GM20431 (cell line): ENCODE measurements at regions not wholly inside any gene's neighbourhood (a gene's known extent, or its start where the extent isn't known, plus 50 kb on each side); places are given as distances from the start of the nearest gene placed in this dataset.

Experiments
- in situ Hi-C: fragments of 300-500 bp; cut with MseI, MboI; formaldehyde crosslinking; loops from one replicate; pipeline ENCODE4 v1.15.0; 2020; ENCODE audit warnings: low sequenced_read_pairs; ENCODE audit not compliant: unreplicated experiment

DNA sequence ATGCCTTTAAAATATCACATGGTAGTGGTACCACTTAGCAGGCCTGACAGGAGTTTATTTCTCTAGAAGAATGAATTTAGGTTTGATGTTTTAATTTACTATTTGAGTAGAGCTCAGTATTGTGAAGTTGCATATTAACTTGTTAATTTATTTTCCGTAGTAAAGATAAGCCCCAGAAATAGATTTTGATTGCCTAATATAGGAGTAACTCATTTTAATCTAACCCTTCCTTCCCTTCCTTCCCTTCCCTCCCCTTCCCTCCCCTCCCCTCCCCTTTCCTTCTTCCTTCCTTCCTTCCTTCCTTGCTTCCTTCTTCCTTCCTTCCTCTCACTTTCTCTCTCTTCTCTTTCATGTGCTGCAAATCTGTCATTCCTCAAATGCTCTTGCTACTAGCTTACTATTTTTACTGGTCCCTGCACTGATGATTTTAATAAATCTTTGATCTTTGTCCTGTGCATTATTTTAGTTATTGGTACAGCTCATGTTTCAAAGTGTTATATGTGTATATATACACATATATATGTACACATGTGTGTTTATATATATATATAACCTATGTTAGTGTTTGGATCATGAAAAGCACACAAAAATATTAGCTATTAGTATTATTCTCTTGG lies 862.6 kb upstream of the CNTNAP5 start:
- in situ Hi-C loops, result no loop called here

DNA sequence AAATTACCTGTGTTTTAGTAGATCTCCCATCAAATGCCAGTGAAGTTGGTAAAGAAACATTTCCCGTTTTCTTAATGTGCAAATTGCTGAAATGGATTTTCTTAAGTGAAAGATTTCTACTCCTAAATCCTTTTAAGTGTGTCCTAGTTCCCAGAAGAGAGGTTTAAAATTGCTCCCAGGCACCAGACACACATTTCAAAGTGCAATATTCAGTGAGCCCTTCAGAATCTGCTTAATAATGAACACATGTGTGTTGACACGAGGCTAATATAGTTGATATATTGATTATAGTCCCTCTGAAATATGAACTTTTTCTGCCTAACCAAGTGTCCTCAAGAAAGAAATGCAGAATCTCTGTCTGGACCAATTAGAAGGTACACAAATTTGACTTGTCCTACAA lies 861.7 kb upstream of the CNTNAP5 start:
- in situ Hi-C loops, result no loop called here

DNA sequence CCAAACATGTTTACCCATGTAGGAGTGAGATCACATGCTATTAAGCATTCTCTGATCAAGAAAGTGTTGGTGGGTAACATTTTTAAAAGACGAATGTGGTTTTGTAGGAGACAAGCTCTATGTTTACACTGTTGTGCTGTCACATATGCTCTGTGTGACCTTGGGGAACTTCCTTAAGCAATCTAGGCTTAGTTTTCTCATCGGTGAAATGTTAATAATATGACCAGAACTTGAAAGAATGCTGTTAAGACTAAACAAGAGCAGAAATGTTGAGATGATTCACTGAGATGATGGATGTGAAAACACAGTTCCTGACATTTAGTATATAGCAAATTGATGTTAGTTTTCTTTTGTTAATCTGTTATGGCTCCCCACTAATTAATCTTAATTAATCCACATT lies 860.9 kb upstream of the CNTNAP5 start:
- in situ Hi-C loops, result no loop called here

DNA sequence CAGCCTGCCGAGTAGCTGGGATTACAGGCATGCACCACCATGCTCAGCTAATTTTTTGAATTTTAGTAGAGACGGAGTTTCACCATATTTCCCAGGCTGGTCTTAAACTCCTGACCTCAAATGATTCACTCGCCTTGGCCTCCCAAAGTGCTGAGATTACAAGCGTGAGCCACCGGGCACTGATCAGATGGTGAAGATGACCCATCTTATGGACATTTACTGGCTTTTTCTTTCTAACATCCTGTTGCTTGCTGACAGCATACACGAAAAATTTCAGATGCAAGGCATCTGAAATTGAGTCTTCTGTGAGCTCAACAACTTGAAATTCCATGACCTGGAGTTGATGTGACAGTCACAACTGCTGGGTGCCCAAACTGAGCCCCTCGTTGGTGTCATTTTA lies 859.5 kb upstream of the CNTNAP5 start:
- in situ Hi-C loops, result no loop called here

DNA sequence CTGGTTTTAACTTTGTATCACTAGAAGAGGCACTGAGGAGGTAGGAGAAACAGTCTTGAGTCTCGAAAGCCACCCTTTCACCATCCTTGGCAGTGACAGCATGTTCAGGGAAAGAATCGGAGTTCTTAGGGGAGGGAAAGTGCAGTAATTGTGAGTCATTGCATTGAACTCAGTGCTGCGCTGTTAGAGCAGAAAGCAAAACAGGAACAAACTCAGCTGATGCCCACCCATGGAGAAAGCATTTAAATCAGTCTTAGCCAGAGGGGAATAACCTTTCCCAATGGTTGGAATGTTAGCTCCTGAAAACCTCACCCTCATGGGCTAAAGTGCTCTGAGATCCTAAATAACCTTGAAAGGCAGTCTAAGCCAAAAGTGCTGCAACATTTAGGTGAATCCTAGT lies 845.6 kb upstream of the CNTNAP5 start:
- in situ Hi-C loops, result no loop called here

DNA sequence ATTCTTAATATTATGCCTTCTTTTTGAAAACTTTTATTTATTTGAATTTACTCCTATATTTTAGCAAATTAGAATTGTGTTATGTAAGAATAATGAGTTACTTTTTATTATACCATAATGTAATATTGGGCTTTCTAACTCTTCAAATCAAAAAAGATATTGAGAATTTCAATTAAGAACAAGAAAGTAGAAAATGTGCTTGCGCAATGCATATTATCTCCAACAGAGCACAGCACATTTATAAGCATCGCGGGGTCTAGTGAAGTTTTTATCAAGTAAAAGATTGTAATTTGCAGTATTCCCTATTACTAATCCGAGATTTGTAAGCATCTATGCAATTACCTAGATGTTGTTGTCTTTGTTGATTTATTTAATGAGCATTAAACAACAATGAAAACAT lies 829.1 kb upstream of the CNTNAP5 start:
- in situ Hi-C loops, result no loop called here

DNA sequence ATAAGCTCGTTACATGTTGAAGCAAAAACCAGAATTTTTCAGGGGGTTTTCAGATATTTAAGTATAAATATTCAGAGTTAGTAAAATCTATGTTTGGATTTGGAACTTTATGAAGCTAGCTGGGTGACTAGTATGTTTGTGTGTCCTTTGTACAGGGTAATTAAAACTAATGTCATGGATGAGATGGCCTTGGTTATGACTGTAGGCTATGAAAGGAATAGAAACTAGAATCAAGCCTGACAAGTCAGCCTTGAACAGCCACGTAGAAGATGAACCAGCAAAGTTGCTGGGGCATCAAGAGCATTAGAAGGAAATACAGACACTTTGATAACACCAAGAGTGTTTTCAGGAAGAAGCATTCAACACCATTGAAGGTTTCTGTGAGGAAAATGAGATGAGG lies 825.1 kb upstream of the CNTNAP5 start:
- in situ Hi-C loops, result no loop called here

DNA sequence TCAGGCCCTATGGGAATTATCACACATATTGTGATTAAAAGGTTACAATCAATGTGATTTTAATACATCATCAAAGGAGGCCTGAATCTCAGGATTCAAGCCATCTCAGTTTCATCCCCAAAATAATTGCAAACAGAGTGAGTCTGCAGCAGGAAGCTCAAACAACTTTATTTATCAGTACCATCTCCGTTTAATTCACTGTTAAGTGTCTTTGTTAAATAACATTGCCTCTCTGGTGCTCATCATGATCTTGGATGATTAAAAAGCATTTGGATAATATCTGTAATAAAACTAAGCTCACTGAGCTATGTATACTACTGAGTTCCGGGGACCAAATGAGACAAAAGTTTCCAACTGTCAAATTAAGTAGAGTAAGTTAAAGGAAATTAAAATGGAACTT lies 817.8 kb upstream of the CNTNAP5 start:
- in situ Hi-C loops, result no loop called here

DNA sequence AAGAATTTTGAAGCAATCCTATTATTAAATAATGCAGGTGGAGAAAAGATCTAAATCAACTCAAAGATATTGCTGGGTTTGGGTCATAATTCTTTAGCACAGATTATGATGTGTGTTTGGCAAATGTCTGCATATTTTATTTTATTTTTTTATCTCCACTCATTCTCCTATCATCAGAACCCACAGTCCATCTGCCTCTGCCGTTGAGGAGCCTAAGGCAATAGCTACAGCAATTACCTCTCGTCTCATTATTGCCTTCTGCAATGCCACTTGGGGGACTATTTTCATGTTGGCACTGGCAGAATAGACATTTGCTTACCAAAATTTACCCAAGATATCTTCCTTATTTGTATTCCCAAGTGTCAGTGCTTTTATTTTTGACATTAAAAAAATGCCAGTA lies 815.9 kb upstream of the CNTNAP5 start:
- in situ Hi-C loops, result no loop called here

DNA sequence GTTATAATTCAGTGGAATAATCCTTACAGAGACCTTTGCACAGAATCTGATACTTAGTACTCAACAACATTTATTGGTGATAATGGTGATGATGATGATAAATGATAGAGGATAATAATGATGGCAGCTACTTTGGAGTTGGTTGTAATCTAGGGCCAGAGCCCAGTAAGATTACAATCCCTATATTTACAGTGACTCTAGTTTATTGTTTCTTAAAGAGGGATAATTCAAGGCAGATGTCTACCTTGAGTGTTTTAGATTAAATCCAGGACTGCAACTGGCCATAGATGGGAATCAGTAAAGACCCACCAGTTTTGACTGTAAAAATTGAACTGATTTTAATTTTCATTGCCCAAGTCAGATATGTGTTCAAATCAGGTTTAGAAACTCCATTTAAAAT lies 813.9 kb upstream of the CNTNAP5 start:
- in situ Hi-C loops, result no loop called here

DNA sequence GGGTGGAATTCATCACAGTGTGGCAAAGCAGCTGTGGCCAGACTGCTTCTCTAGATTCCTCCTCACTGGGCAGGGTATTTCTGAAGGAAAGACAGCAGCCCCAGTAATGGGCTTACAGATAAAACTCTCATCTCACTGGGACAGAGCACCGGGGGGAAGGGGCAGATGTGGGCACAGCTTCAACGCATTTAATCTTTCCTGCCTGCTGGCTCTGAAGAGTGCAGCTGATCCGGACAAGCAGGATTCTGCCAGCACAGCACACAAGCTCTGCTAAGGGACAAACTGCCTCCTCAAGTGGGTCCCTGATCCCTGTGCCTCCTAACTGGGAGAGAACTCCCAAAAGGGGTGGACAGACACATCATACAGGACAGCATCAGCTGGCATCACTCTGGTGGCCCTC lies 779.9 kb upstream of the CNTNAP5 start:
- in situ Hi-C loops, result no loop called here

DNA sequence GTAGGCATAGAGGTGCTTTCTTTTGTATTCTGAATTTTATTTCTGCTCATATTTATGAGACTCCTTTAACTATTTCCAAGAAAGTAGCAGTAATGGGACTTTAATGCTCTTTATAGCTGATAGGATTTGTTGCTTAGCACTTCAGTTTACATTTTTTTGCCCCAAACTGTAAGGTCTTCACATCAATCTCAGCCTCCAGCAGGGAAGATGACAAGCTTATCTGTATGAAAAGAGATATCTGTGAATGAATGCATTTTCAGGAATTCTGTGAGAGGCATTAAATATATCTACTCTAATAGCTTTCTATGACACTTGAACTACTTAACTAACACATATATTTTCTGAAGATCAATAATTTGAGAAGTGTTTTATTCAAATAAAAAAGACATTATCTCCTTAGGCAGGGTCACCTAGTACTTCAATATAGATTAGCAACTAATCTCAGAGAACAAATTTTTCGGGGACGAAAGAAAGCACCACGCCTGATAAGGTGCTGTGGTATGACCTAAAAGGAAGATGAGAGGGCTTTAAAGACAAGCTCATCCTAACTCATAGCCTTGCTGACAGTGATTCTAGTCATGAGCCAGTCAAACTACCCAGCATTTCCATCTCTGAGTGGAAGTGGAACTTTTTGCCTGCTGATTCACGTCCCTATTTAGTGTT lies 766.1 kb upstream of the CNTNAP5 start:
- in situ Hi-C loops, result no loop called here

DNA sequence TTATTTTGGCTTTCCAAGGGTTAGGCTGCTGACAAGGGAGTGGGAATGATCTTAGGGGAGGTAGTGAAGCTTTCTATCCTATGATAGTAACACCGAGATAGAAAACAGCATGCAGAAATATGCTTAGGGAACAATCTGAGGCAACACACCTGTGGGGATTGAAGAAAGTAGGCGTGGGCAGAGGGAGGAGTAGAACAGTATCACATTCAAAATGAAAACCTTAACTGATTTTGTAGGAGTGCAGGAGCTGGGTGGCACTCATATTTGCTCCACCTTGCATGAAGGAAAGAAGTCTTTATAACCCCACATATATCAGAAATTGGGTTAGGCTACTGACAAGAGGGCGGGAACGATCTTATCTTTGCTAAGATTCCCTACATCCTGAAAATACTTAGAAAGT lies 762.2 kb upstream of the CNTNAP5 start:
- in situ Hi-C loops, result no loop called here

DNA sequence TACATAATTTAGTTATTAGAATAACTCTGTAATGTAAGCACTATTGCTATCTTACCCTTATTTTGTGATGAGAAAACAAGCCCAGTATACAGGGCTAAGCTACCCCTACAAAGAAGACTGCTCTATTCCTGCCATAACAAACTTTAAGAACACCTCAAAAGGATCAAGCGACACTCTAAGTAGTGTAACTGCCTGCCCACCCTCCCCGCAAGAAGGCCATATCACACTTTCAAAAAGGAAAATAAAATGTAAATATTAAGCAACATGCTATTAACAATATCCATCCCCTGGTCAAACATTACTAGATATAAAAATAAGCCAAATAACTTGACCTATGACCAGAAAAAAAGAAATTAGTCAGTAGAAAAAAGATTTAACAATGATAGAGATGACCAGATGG lies 741.7 kb upstream of the CNTNAP5 start:
- in situ Hi-C loops, result no loop called here

DNA sequence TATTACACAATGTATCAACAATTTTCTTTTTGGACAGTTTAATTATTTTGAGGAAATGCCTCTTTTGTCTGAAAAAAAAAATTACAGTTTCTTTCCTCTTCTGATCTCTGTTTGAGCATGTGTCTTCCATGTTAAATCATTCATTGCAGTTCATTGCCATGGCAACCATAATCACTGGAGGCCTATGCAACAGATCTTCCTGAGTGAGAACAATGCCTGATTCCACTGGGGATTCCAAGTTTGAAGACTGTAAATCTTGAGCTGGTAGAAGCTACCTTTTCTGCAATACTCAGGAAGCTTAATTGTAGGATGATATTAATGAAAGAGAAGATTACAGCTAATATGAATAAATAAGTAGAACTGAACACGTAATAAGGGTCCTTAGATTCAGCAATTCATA lies 721.4 kb upstream of the CNTNAP5 start:
- in situ Hi-C loops, result no loop called here
